ENCODE measurements at regions not wholly inside any gene's neighbourhood (a gene's known extent, or its start where the extent isn't known, plus 50 kb on each side); places are given as distances from the start of the nearest gene placed in this dataset.
"Not testable (repeated sequence)": the region's sequence is repeated elsewhere in the genome, so short reads cannot be mapped to it uniquely, and the experiment has no call there.

GRCh38 chr15:20239186-20239585 is 302.4 kb downstream of the GOLGA6L6 start:
- H3K27me3 ChIP-seq (ENCODE audit: insufficient read depth, low read length); DNase-seq (ENCODE audit: low read depth, low spot score); H3K4me2 ChIP-seq (ENCODE audit: low read length); H3K4me1 ChIP-seq (ENCODE audit: control insufficient read depth in 1 of 2, insufficient read depth in 2 of 2, low read length in 2 of 2); H3K9me2 ChIP-seq (ENCODE audit: insufficient read depth); intact Hi-C loops (cut with micrococcal nuclease); H3K9ac ChIP-seq (ENCODE audit: low read length); H3K4me3 ChIP-seq (replicated peaks in 1 of 2; ENCODE audit: low read depth in 1 of 2, low read length in 2 of 2); H3K36me3 ChIP-seq (ENCODE audit: control insufficient read depth in 1 of 2, insufficient read depth in 2 of 2, low read length in 2 of 2); H2AFZ ChIP-seq (ENCODE audit: low read depth, low read length, poor library complexity, severe bottlenecking); CTCF ChIA-PET; H3K27ac ChIP-seq (ENCODE audit: low read depth, low read length); POLR2A ChIA-PET; BruUV-seq (replicated peaks); H4K20me1 ChIP-seq (ENCODE audit: insufficient read depth); ATAC-seq; H3K79me2 ChIP-seq (ENCODE audit: insufficient read depth, low read length); RAD21 ChIA-PET (ENCODE audit: low non-redundant PET in 1 of 2, low total read pairs in 2 of 2, uncharacterized antibody in 2 of 2, unreplicated experiment in 2 of 2): not testable (repeated sequence)
- H3K9me3 ChIP-seq (ENCODE audit: control insufficient read depth in 1 of 2, insufficient read depth in 1 of 2, low read depth in 1 of 2, low read length in 2 of 2): peaks cover 0 to 16% of the 10 kb centered on the region in 2 experiments; a peak in 2 of 4 replicates

GRCh38 chr15:20237256-20238020 is 304.2 kb downstream of the GOLGA6L6 start:
- H4K20me1 ChIP-seq (ENCODE audit: insufficient read depth); intact Hi-C loops (cut with micrococcal nuclease); RAD21 ChIA-PET (ENCODE audit: low non-redundant PET in 1 of 2, low total read pairs in 2 of 2, uncharacterized antibody in 2 of 2, unreplicated experiment in 2 of 2); H3K9ac ChIP-seq (ENCODE audit: low read length); H3K79me2 ChIP-seq (ENCODE audit: insufficient read depth, low read length); ATAC-seq; H3K4me1 ChIP-seq (ENCODE audit: control insufficient read depth in 1 of 2, insufficient read depth in 2 of 2, low read length in 2 of 2); BruUV-seq (replicated peaks); H3K9me2 ChIP-seq (ENCODE audit: insufficient read depth); H3K4me3 ChIP-seq (replicated peaks in 1 of 2; ENCODE audit: low read depth in 1 of 2, low read length in 2 of 2); H3K36me3 ChIP-seq (ENCODE audit: control insufficient read depth in 1 of 2, insufficient read depth in 2 of 2, low read length in 2 of 2); POLR2A ChIA-PET; DNase-seq (ENCODE audit: low read depth, low spot score); H3K27me3 ChIP-seq (ENCODE audit: insufficient read depth, low read length); H2AFZ ChIP-seq (ENCODE audit: low read depth, low read length, poor library complexity, severe bottlenecking); CTCF ChIA-PET; H3K27ac ChIP-seq (ENCODE audit: low read depth, low read length); H3K4me2 ChIP-seq (ENCODE audit: low read length): not testable (repeated sequence)
- H3K9me3 ChIP-seq (ENCODE audit: control insufficient read depth in 1 of 2, insufficient read depth in 1 of 2, low read depth in 1 of 2, low read length in 2 of 2): peaks cover 0 to 14% of the 10 kb centered on the region in 2 experiments; a peak in 2 of 4 replicates

DNA sequence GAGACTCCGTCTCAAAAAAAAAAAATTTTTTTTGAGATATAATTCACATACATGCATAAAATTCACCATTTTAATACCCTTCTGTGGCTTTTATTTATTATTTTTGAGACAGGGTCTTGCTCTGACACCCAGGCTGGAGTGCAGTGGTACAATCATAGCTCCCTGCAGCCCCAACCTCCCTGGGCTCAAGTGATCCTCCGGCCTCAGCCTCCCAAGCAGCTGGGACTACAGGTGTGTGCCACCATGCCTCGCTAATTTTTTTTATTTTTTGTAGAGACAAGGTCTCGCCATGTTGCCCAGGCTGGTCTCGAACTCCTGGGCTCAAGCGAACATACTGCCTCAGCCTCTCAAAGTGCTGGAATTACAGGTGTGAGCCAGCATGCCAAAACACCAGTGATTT is 305.9 kb downstream of the GOLGA6L6 start:
- ATAC-seq; H3K4me1 ChIP-seq (ENCODE audit: control insufficient read depth in 1 of 2, insufficient read depth in 2 of 2, low read length in 2 of 2); H3K27me3 ChIP-seq (ENCODE audit: insufficient read depth, low read length); BruUV-seq (replicated peaks); H3K9me2 ChIP-seq (ENCODE audit: insufficient read depth); intact Hi-C loops (cut with micrococcal nuclease); H3K9ac ChIP-seq (ENCODE audit: low read length); H3K79me2 ChIP-seq (ENCODE audit: insufficient read depth, low read length); H2AFZ ChIP-seq (ENCODE audit: low read depth, low read length, poor library complexity, severe bottlenecking); RAD21 ChIA-PET (ENCODE audit: low non-redundant PET in 1 of 2, low total read pairs in 2 of 2, uncharacterized antibody in 2 of 2, unreplicated experiment in 2 of 2); POLR2A ChIA-PET; DNase-seq (ENCODE audit: low read depth, low spot score); CTCF ChIA-PET; H4K20me1 ChIP-seq (ENCODE audit: insufficient read depth); H3K4me3 ChIP-seq (replicated peaks in 1 of 2; ENCODE audit: low read depth in 1 of 2, low read length in 2 of 2); H3K36me3 ChIP-seq (ENCODE audit: control insufficient read depth in 1 of 2, insufficient read depth in 2 of 2, low read length in 2 of 2); H3K27ac ChIP-seq (ENCODE audit: low read depth, low read length); H3K4me2 ChIP-seq (ENCODE audit: low read length): not testable (repeated sequence)
- peaks cover 0 to 18% of the 10 kb centered on the region in 2 experiments; a peak in 2 of 4 replicates for H3K9me3 ChIP-seq (ENCODE audit: control insufficient read depth in 1 of 2, insufficient read depth in 1 of 2, low read depth in 1 of 2, low read length in 2 of 2)

GRCh38 chr15:20234006-20234540 is 307.5 kb downstream of the GOLGA6L6 start:
- DNase-seq (ENCODE audit: low read depth, low spot score); H3K27me3 ChIP-seq (ENCODE audit: insufficient read depth, low read length); H3K4me2 ChIP-seq (ENCODE audit: low read length); H3K36me3 ChIP-seq (ENCODE audit: control insufficient read depth in 1 of 2, insufficient read depth in 2 of 2, low read length in 2 of 2); H2AFZ ChIP-seq (ENCODE audit: low read depth, low read length, poor library complexity, severe bottlenecking); intact Hi-C loops (cut with micrococcal nuclease); H3K79me2 ChIP-seq (ENCODE audit: insufficient read depth, low read length); ATAC-seq; BruUV-seq (replicated peaks); H3K27ac ChIP-seq (ENCODE audit: low read depth, low read length); H3K4me3 ChIP-seq (replicated peaks in 1 of 2; ENCODE audit: low read depth in 1 of 2, low read length in 2 of 2); POLR2A ChIA-PET; H3K9me2 ChIP-seq (ENCODE audit: insufficient read depth); CTCF ChIA-PET; RAD21 ChIA-PET (ENCODE audit: low non-redundant PET in 1 of 2, low total read pairs in 2 of 2, uncharacterized antibody in 2 of 2, unreplicated experiment in 2 of 2); H4K20me1 ChIP-seq (ENCODE audit: insufficient read depth); H3K4me1 ChIP-seq (ENCODE audit: control insufficient read depth in 1 of 2, insufficient read depth in 2 of 2, low read length in 2 of 2); H3K9ac ChIP-seq (ENCODE audit: low read length): not testable (repeated sequence)
- peaks cover 0 to 16% of the 10 kb centered on the region in 2 experiments; a peak in 2 of 4 replicates for H3K9me3 ChIP-seq (ENCODE audit: control insufficient read depth in 1 of 2, insufficient read depth in 1 of 2, low read depth in 1 of 2, low read length in 2 of 2)

Data from HCT116 (cell line).